Endodermal cell (in vitro differentiated cells): ENCODE measurements at regions not wholly inside any gene's neighbourhood (a gene's known extent, or its start where the extent isn't known, plus 50 kb on each side); places are given as distances from the start of the nearest gene placed in this dataset.

Experiments used
- DNase-seq: peaks from one replicate; pipeline ENCODE4 v3.0.0-alpha.2; 2017
- H3K27ac ChIP-seq: 2 replicates; pipeline ENCODE4 v1.5.1; 2013; ENCODE audit warnings: mild to moderate bottlenecking, low read depth, low read length, moderate library complexity
- H3K27me3 ChIP-seq: 2 replicates; pipeline ENCODE4 v1.6.1; 2013; ENCODE audit warnings: mild to moderate bottlenecking, low read length, moderate library complexity; ENCODE audit not compliant: insufficient read depth, control insufficient read depth, poor library complexity, severe bottlenecking
- H3K36me3 ChIP-seq: 2 replicates; pipeline ENCODE4 v1.7.0; 2013; ENCODE audit warnings: mild to moderate bottlenecking, low read length, moderate library complexity; ENCODE audit not compliant: control insufficient read depth, insufficient read depth
- H3K4me1 ChIP-seq: one replicate; pipeline ENCODE4 v1.7.0; 2013; ENCODE audit warnings: low read length; ENCODE audit not compliant: control insufficient read depth, insufficient read depth
- H3K4me3 ChIP-seq: 2 replicates; pipeline ENCODE4 v1.5.1; 2013; ENCODE audit warnings: mild to moderate bottlenecking, low read length, moderate library complexity
- H3K9ac ChIP-seq: 2 replicates; pipeline ENCODE4 v1.6.1; 2013; ENCODE audit warnings: mild to moderate bottlenecking, low read length, moderate library complexity; ENCODE audit not compliant: poor library complexity, severe bottlenecking; ENCODE audit errors: extremely low read depth
- H3K9me3 ChIP-seq: 2 replicates; pipeline ENCODE4 v1.6.1; 2013; ENCODE audit warnings: mild to moderate bottlenecking, low read length, moderate library complexity; ENCODE audit not compliant: control insufficient read depth
- H3K27ac Mint-ChIP-seq: 2 replicates; pipeline ENCODE4 v1.8.0; 2020; ENCODE audit warnings: mixed read lengths
- H3K27me3 Mint-ChIP-seq: 2 replicates; pipeline ENCODE4 v1.8.0; 2021; ENCODE audit warnings: mild to moderate bottlenecking, mixed read lengths; ENCODE audit not compliant: insufficient read depth
- H3K36me3 Mint-ChIP-seq: 2 replicates; pipeline ENCODE4 v1.8.0; 2020; ENCODE audit warnings: low read depth, mixed read lengths
- H3K4me1 Mint-ChIP-seq: 2 replicates; pipeline ENCODE4 v1.8.0; 2020; ENCODE audit warnings: mixed read lengths
- H3K4me3 Mint-ChIP-seq: 2 replicates; pipeline ENCODE4 v1.8.0; 2020; ENCODE audit warnings: mild to moderate bottlenecking, moderate library complexity, mixed read lengths
- H3K9me3 Mint-ChIP-seq: 2 replicates; pipeline ENCODE4 v1.8.0; 2020; ENCODE audit warnings: mild to moderate bottlenecking, mixed read lengths
- WGBS, 2 experiments: methylation state at CpG; one replicate each; pipeline versions ENCODE4 v1.1.5 to v1.1.7; 2013; ENCODE audit warnings: missing lambda C conversion rate in 2 of 2, mixed read lengths in 1 of 2; ENCODE audit not compliant: insufficient coverage in 1 of 2, insufficient read length in 1 of 2; 5-methylcytosine and 5-hydroxymethylcytosine counted together
- TF ChIP-seq, protein P1 (sequence below): fragments of 200-600 bp; sonication (generic); conservative IDR thresholded peaks from 2 replicates; pipeline ENCODE4 v1.5.0; 2021; ENCODE audit warnings: antibody characterized with exemption, mild to moderate bottlenecking

DNA sequence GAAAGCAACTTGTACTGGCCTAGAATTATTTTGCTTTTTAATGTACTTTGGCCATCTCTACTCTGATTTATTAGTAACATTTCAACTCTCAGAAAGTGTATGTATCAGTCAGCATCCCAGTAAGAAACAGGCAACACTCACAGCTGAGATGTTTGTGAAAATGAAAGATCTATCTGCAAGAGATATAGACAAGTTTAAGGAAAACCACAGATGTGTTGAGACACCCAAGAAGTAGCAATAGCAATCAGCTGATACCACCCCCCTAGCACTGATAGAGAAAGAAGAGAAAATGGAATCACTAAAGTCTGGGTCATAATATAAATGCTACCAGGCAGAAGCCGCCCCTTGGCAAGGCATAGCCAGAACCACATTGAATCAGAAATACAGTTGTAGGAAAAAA is 372.0 kb downstream of the ARAP2 start:
- H3K4me3 ChIP-seq = no peak overlapping the region
- no peaks in the 10 kb centered on the region for H3K9me3 Mint-ChIP-seq
- peaks cover 4% of the 10 kb centered on the region for H3K4me1 Mint-ChIP-seq
- no peaks in the 10 kb centered on the region for H3K36me3 ChIP-seq
- DNase-seq = no peak
- H3K4me3 Mint-ChIP-seq = no peak overlapping the region
- H3K36me3 Mint-ChIP-seq = no peaks in the 10 kb centered on the region
- no peaks in the 10 kb centered on the region for H3K27me3 ChIP-seq
- no peaks in the 10 kb centered on the region for H3K9me3 ChIP-seq
- 86 to 92% methylated on average over 1 of the region's 1 CpG for WGBS, 2 experiments
- no peak overlapping the region for H3K9ac ChIP-seq
- no peak overlapping the region for H3K27ac ChIP-seq
- H3K27me3 Mint-ChIP-seq = no peaks in the 10 kb centered on the region
- no peaks in the 10 kb centered on the region for H3K4me1 ChIP-seq
- TF ChIP-seq, protein P1, sequence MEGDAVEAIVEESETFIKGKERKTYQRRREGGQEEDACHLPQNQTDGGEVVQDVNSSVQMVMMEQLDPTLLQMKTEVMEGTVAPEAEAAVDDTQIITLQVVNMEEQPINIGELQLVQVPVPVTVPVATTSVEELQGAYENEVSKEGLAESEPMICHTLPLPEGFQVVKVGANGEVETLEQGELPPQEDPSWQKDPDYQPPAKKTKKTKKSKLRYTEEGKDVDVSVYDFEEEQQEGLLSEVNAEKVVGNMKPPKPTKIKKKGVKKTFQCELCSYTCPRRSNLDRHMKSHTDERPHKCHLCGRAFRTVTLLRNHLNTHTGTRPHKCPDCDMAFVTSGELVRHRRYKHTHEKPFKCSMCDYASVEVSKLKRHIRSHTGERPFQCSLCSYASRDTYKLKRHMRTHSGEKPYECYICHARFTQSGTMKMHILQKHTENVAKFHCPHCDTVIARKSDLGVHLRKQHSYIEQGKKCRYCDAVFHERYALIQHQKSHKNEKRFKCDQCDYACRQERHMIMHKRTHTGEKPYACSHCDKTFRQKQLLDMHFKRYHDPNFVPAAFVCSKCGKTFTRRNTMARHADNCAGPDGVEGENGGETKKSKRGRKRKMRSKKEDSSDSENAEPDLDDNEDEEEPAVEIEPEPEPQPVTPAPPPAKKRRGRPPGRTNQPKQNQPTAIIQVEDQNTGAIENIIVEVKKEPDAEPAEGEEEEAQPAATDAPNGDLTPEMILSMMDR = no peak
- no peak overlapping the region for H3K27ac Mint-ChIP-seq

- Mint-ChIP-seq H3K9me3 (no peaks in the 10 kb centered on the region), H3K4me1 (no peaks in the 10 kb centered on the region), H3K4me3 (no peak overlapping the region), H3K27ac (no peak overlapping the region), H3K36me3 (no peaks in the 10 kb centered on the region), H3K27me3 (no peaks in the 10 kb centered on the region)
- Histone ChIP-seq H3K27me3 (no peaks in the 10 kb centered on the region), H3K36me3 (no peaks in the 10 kb centered on the region), H3K9ac (no peak overlapping the region), H3K9me3 (no peaks in the 10 kb centered on the region), H3K4me1 (no peaks in the 10 kb centered on the region), H3K4me3 (no peak overlapping the region), H3K27ac (no peak overlapping the region)
- TF ChIP-seq, protein P1 = no peak
- no peak for DNase-seq
- WGBS, 2 experiments = 95 to 96% methylated on average over 5 to 6 of the region's 6 CpGs
Observed at GRCh38 chr4:35879479-35879878, 364.8 kb downstream of the ARAP2 start.

- Mint-ChIP-seq H3K36me3 (no peaks in the 10 kb centered on the region), H3K27ac (no peak overlapping the region), H3K4me3 (no peak overlapping the region), H3K9me3 (peaks cover 2% of the 10 kb centered on the region), H3K4me1 (no peaks in the 10 kb centered on the region), H3K27me3 (no peaks in the 10 kb centered on the region)
- H3K9ac ChIP-seq = no peak overlapping the region
- H3K27ac ChIP-seq = no peak overlapping the region
- DNase-seq = no peak
- WGBS, 2 experiments = 78% methylated on average over 1 of the region's 1 CpG; no CpG with 5 or more reads in 1 of the 2 experiments
- no peaks in the 10 kb centered on the region for H3K36me3 ChIP-seq
- H3K4me1 ChIP-seq = no peaks in the 10 kb centered on the region
- H3K9me3 ChIP-seq = no peaks in the 10 kb centered on the region
- H3K4me3 ChIP-seq = no peak overlapping the region
- H3K27me3 ChIP-seq = no peaks in the 10 kb centered on the region
- TF ChIP-seq, protein P1 = no peak
Observed at GRCh38 chr4:35883108-35883507, 361.2 kb downstream of the ARAP2 start.
